NOMO-1 (cell line): ENCODE measurements at regions not wholly inside any gene's neighbourhood (a gene's known extent, or its start where the extent isn't known, plus 50 kb on each side); places are given as distances from the start of the nearest gene placed in this dataset.
"Not testable (repeated sequence)": the region's sequence is repeated elsewhere in the genome, so short reads cannot be mapped to it uniquely, and the experiment has no call there.

Experiments
- DNase-seq, 2 experiments: peaks; one replicate each; lab custom pipeline; 2025; ENCODE audit not compliant: unreplicated experiment in 2 of 2; lab: John Stamatoyannopoulos, UW

- DNase-seq: not testable (repeated sequence)
Observed at GRCh38 chr1:120465900-120466299, 51.1 kb downstream of the NBPF8 start.

GRCh38 chr1:120477663-120478062, 62.8 kb downstream of the NBPF8 start:
- not testable (repeated sequence) for DNase-seq

GRCh38 chr1:120478400-120478799, 63.6 kb downstream of the NBPF8 start:
- not testable (repeated sequence) for DNase-seq

DNA sequence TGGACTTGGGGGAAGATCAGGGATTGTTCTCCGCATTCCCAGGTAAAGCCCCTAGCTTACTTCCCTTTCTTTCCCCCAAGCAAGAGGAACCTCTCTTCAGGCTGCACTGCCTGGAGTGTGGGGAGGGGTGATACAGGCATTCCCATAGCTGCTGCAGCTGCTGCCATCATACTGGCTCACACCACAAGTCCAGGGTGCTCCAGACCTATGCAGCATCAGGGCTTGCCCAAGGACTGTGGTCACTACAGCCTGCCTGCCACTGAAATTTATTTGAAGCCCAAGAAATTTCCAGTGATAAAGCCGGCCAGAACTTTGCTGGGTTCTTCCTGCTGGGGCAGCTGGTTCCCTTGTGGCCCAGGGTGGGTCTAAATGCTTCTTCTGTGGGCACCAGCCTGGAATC, 72.7 kb downstream of the NBPF8 start:
- DNase-seq: not testable (repeated sequence)

GRCh38 chr1:120489217-120489616, 74.4 kb downstream of the NBPF8 start:
- not testable (repeated sequence) for DNase-seq

DNA sequence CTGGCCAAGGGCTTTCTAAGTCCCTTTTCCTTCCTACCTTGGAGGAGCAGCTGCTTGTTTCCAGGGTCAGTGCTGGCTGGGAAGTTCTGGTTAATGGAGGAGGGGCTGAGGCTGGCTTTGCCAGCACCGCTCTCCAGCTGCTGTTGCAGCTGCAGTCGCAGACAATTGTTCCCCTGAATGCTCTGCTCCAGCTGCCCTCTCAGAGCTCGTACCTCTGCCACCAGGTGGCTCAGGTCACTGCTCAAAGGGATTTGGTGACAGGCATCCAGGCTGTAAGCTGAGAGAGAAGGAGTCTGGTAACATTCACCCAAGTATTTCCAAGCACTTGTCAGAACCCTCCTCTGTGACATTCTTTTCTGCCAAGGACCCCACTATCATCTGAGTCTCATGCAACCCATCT, 82.3 kb downstream of the NBPF8 start:
- not testable (repeated sequence) for DNase-seq

DNA sequence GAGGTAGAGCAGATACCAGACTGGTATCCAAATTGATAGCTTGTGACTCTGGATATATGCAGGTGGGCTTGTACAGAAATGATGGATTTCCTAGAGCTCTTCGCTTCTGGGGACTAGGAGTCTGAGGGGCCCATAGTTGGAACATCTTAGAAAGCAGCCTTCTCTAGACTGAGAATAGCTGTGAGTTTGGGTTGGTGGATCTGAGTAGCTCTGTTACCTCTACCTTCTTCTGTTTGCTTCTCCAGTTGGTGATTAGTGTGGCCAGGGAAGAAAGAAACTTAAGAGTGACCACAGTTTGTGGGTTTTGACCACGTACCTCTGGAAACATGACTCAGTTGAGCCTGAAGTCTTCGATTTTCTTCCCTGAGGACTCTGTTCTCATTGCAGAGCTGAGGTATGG, 88.4 kb downstream of the NBPF8 start:
- DNase-seq: not testable (repeated sequence)

DNA sequence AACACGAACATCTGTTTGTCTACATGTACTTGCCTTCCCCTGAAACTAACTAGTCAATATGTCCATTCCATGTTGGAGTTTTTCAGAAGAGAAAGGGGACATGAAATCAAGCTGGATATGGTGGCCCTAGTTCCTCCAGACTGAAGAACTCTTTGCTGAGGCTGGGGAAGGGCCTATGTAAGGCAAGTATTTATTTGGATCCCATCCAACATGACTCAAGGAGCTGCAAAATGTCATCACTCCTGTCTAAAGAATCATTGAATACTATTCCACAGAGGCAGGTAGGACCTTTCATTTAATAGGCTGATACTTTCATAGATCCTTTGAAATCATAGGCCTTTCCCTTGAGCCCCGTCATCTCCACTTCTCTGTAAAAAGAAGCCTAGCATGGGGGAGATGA, 91.5 kb downstream of the NBPF8 start:
- not testable (repeated sequence) for DNase-seq

GRCh38 chr1:120508351-120508750, 93.5 kb downstream of the NBPF8 start:
- DNase-seq: not testable (repeated sequence)

GRCh38 chr1:120509258-120509657, 94.4 kb downstream of the NBPF8 start:
- DNase-seq: not testable (repeated sequence)

GRCh38 chr1:120513099-120513498, 98.3 kb downstream of the NBPF8 start:
- not testable (repeated sequence) for DNase-seq

GRCh38 chr1:120513531-120513930, 98.7 kb downstream of the NBPF8 start:
- not testable (repeated sequence) for DNase-seq

- not testable (repeated sequence) for DNase-seq
Observed at GRCh38 chr1:120519196-120519595, 104.4 kb downstream of the NBPF8 start.

- DNase-seq: not testable (repeated sequence)
Observed at GRCh38 chr1:120524416-120524815, 109.6 kb downstream of the NBPF8 start.

GRCh38 chr1:120525386-120525785, 110.6 kb downstream of the NBPF8 start:
- not testable (repeated sequence) for DNase-seq

- DNase-seq: not testable (repeated sequence)
Observed at GRCh38 chr1:120529475-120530089, 114.7 kb downstream of the NBPF8 start.

DNA sequence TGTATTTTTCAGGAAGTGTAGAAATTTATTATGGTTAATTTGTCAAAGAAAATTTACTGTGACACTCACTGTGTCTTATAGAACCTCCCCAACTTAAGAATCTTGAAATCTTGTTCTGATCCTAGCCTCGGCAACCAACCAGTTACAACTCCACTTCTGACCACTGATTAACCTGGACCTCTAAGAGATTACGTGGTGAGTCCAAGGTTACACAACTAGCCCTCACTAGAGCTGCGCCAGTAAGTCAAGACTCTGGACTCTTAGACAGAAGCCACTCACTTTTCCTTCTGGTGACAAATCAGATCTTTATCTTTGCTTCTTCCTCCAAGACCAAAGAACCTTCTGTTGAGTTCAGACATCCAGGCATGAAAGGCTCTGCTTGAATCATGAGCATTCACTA, 116.6 kb downstream of the NBPF8 start:
- not testable (repeated sequence) for DNase-seq

DNA sequence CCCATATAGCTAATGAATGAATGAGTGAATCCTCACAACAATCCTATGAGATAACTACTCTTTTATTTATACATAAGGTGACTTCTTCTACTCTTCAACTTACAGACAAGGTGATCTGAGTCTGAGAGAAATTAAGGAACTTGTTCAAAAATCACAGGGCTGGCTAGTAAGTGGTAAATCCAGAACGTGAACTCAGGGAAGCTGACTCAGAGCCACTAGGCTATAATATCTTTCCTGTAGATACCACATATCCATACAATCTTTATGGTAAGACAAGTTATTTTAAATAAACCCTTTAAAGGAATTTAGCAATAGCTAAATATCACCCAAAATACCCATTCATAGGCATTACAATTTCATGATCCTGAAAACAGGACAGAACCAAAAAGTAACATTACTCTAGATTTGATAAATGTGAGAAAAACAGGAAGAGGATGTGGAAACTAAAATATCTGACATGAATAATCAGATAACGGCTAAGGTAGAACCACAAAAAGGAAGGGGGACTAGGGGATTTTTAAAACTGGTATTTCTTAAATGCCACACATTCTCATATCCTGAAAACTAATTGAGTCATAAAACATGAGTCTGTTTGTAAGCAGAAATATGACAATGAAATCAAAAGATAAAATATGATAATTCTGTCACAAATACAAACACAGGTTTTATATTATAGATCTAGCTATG, 119.7 kb downstream of the NBPF8 start:
- DNase-seq: peak; percentile 18 to 46

GRCh38 chr1:120535052-120535451, 120.2 kb downstream of the NBPF8 start:
- DNase-seq: not testable (repeated sequence)

GRCh38 chr1:120541394-120541793, 126.6 kb downstream of the NBPF8 start:
- not testable (repeated sequence) for DNase-seq

DNA sequence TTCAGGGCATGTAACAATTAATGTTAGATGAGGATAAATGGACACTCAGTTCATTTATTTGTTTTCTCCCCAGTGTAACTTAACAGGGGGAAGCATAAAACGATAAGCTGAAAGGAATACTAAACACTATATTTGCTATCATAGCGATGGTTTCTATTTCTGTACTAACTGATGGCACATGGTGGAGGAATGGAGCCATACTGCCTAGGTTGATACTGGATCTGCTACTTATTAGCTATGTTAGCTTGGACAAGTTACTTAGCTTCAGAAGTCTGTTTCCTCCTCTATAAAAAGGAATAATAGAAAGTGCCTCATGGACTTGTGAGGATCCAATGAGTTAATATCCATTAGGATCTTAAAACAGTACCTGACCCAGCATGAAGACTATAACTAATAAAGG, 127.5 kb downstream of the NBPF8 start:
- not testable (repeated sequence) for DNase-seq

DNA sequence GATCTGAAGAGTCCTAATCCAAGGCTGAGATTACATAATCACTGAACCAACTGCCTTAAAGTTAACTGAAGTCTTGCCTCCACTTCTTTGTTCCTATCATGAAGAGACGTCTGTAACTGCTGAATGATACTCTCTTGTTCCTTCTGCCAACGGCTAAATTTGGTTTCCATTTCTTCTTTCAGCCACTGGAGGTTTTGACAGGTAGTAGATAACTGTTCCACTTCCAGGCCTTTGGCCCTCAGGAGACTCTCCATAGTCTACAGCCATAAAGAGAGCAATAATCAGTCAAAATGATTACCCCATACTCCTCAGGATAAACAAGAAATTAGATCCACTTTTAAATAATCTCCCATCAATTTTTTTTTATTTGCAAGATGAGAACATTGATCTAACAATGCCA, 128.1 kb downstream of the NBPF8 start:
- DNase-seq: not testable (repeated sequence)
